GM20000 (cell line): ENCODE measurements at regions not wholly inside any gene's neighbourhood (a gene's known extent, or its start where the extent isn't known, plus 50 kb on each side); places are given as distances from the start of the nearest gene placed in this dataset.

ENCODE experiments used
- DNase-seq: peaks from one replicate; pipeline ENCODE4 v3.0.0; 2012; ENCODE audit warnings: low spot score
- TF ChIP-seq, protein P1 (sequence below): IDR thresholded peaks from 2 replicates; pipeline ENCODE4 v1.5.1; 2012; ENCODE audit warnings: mild to moderate bottlenecking, control low read depth; ENCODE audit errors: extremely low read depth, missing control alignments

- DNase-seq, result no peak
- TF ChIP-seq, protein P1, sequence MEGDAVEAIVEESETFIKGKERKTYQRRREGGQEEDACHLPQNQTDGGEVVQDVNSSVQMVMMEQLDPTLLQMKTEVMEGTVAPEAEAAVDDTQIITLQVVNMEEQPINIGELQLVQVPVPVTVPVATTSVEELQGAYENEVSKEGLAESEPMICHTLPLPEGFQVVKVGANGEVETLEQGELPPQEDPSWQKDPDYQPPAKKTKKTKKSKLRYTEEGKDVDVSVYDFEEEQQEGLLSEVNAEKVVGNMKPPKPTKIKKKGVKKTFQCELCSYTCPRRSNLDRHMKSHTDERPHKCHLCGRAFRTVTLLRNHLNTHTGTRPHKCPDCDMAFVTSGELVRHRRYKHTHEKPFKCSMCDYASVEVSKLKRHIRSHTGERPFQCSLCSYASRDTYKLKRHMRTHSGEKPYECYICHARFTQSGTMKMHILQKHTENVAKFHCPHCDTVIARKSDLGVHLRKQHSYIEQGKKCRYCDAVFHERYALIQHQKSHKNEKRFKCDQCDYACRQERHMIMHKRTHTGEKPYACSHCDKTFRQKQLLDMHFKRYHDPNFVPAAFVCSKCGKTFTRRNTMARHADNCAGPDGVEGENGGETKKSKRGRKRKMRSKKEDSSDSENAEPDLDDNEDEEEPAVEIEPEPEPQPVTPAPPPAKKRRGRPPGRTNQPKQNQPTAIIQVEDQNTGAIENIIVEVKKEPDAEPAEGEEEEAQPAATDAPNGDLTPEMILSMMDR, result no peak
These were observed 135.5 kb upstream of the SORCS3 start for GRCh38 chr10:104505521-104506042.

DNA sequence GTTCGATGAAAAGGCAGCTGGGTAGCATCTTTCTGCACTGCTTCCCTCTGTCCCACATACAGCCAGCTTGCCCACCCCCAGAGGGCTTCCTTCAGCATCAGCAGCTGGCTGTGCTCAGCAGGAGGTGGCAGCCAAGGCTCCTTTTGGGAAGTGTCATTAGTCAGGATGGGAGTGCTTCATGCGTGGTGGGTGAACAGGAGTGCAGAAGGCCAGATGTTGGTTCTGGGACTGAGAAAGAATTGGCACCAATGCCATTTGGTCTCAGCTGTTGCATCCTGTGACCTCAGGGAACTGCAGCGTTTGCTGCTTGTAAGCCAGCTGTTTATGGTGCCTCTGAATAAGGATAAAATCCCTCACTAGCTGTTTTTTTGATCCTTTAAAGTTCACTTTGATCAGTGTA is 131.1 kb upstream of the SORCS3 start:
- TF ChIP-seq, protein P1, result no peak
- DNase-seq, result no peak

DNA sequence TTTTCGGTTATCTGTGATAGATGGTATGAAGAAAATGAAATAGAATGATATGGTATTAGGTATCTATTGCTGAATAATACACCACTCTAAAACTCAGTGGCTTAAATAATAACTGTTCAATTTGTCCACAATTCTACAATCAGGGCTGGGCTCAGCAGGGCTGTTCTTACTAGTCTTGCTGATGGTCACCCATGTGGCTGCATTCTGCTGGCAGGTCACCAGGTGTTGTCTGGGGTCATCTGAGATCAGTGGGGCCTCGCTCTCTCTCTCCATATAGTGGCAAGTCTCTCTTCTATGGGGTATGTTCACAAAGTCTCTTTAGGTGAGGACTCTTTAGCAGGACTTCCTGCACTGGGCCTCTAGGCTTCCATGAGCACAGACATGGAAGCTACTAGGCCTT is 130.4 kb upstream of the SORCS3 start:
- no peak for DNase-seq
- TF ChIP-seq, protein P1, result no peak

- no peak for DNase-seq
- TF ChIP-seq, protein P1, result no peak
These were observed 128.3 kb upstream of the SORCS3 start for GRCh38 chr10:104512800-104513199.

GRCh38 chr10:104515678-104516199 is 125.4 kb upstream of the SORCS3 start:
- no peak for DNase-seq
- TF ChIP-seq, protein P1, result no peak

- TF ChIP-seq, protein P1, result no peak
- DNase-seq, result no peak
These were observed 124.1 kb upstream of the SORCS3 start for GRCh38 chr10:104516986-104517385.

DNA sequence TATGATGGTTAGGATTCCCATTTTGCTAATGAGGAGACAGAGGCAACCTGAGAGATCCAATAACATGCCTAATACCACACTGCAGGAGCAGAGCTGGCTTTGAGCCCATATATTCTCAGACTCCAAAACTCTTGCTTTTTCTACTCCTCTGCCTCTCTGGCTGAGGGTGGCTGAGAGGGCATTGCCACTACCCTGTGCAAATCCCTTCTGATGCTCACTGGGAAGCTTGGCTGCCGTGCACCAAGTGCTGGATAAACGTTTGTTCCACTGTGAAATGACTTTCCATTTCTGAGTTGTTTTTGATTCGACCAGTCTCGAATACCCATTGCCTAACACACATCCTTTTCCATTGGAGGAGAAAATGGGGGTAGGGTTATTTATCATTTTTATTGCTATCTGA is 123.1 kb upstream of the SORCS3 start:
- DNase-seq, result no peak
- TF ChIP-seq, protein P1, result no peak
